ENCODE measurements at regions not wholly inside any gene's neighbourhood (a gene's known extent, or its start where the extent isn't known, plus 50 kb on each side); places are given as distances from the start of the nearest gene placed in this dataset.

DNA sequence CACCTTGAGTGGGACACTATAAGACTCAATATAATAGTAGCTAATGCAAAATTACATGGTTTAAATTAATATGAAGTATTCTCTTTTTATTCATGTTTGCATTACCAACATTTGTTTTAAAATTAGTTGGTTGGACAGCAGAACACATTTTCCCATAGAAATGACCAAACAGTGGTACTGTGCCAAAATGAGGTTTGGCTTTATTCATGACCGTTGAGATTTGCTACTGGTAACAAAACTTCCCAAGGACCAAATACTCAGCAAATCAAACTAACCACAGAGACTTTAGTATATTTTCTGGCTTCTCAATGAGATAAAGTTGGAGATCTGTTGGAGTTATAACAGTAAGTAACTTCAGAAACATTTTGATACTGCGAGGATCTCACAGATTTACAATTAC lies 637.8 kb upstream of the MEF2C start:
- DNase-seq: no peak

- no peak for DNase-seq
These were observed 630.5 kb upstream of the MEF2C start for GRCh38 chr5:89513299-89514044.

DNA sequence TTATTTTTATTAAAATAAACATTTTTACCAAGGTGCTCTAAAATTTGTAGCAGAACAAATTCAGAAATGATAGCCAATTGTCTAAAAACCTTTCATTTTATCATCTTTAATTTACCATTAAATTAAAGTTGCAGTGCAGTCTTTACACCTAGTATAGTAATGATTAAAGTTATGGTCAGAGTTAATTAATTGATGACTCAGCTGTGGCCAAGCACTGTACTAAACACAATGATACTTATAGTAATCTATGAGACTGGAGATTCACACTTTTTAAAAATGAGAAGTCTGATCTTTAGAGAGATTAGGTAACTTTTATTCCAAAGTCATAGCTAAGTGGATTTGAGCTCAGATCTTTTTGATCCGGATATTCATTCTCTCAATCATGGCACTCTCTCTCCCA lies 621.1 kb upstream of the MEF2C start:
- no peak for DNase-seq

DNA sequence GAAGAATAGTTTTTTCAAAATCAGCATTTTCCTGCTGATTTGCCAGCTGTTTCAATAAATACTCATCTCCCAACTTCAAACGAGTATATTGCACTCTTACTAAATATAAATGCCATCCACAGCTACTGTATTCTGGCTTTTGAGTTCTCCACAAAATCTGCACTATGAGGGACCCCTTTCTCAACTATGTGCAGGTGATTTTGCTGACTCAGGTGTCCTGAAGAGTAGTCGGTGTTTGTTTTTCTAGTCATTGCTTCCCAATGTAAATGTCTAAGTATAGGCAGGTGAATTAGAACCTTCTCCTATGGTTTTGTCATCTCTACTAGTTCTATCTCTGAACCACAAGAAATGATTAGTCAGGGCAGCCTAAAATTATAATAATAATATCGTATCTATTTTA lies 616.8 kb upstream of the MEF2C start:
- no peak for DNase-seq

DNA sequence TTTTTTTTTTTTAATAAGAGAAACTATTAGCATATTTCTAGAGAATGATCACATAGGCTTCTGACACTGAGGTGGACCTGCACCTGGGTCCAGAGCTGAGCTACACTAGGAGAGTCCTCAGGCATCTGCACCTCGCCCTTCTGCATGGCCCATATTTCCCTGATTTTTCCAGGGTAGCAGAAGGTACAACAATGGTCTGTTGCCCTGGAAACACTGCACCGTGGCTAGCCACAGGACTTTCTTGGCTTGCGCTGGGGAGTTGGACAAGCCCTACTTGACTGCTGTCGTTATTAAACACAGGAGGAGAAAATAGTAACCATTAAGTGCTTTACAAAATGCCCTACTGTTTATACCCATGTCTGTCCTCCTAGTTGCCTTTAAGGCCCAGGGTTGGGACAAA lies 615.7 kb upstream of the MEF2C start:
- DNase-seq: no peak

- DNase-seq: no peak
These were observed 610.4 kb upstream of the MEF2C start for GRCh38 chr5:89493414-89493813.

DNA sequence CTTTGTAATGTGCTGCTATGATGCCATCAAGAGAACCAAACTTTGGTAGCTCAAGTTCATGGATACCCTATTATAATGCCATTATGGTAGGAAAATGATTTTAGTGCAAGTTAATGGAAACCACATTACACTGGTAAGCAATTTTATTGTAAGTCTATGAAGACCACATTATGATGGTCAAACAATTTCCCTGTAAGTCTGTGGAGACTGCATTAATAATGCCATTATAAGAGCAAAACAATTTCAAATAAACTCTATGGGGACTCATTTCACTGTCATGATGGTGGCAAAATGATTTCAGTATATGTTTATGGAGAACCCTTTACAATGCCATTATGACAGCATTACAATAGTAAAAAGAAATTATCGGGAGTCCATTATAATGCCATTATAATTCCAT lies 602.0 kb upstream of the MEF2C start:
- no peak for DNase-seq

DNA sequence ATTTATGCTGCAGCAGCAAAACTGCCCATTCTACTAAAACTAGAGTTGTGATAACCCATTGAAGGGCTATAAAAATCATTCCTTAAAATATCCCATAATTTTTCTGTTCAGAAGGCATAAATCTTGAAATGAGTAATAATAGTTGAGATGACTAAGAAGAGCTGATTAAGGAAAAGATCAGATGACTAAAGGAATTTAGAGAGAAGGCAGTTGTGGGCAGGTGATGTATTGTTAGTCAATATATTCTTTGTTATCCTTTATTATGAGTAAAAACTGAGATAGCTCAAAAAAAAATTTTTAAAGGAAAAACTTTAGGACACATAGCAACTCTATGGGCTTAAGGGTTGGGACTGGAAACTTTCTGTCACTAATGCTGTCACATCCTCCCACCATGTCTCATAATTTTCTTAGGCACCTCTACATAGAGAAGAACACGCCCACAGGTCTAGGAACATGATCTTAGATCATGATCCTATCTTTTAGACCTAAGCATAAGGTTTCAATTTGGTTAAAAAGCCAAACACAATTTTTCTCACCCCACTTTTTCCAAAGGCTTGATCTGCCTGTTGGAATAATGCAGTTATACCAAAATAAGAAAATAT lies 597.5 kb upstream of the MEF2C start:
- no peak for DNase-seq

DNA sequence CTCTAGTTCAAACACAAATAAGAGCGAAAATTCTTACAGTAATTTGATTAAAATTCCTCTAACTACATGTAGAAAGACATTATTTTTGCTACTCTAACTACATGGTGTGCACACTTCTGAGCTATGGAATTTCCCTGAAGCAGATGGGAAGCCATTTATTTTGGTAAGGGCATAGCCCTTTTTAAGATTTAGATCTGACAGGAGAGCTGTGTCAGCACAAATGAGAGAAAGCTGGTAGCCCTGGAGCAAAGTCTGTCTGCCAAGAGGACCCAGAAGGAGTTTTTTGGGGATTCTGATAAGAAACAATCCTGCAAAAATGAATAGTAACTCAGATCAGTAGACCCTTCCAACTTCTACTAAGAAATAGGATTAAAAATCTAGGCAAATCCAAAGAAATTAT lies 595.9 kb upstream of the MEF2C start:
- no peak for DNase-seq

DNA sequence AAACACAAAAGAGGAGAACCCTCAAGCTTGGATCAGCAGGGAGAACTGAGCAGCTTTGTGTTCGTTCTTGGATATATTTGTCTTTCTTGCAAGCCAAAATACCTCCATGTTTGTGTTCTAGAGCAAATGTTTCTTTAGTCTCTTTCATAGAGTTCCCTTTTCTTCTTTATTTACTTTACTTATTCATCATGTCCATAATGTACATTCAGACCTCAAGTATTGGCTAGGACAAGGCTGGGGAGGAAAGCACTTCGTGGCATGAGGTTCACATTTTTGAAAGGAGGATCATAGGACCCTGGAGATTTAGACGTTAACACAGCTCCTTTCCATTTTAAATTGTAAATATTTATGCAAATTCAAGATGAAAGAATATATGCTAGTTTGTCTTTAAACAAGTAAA lies 590.2 kb upstream of the MEF2C start:
- no peak for DNase-seq

- DNase-seq: no peak
These were observed 588.6 kb upstream of the MEF2C start for GRCh38 chr5:89471541-89471940.

DNA sequence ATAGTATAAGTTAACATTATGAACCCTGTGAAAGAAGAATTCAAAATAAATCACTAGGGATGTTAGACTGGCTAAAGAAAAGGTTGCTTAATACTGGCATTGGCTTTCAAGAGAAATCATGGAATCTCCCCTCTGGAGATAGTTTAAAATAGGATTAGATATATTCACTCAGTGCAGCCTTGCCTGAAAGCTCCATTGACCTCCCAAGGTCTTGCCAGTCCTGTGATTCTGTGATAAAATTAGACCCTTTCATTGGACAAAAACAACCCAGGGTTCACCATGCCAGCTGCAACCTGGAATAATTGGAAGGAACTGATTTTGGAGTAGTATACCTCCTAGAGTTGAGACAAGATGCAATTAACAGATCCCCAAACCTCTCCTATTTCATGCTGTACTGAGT lies 588.1 kb upstream of the MEF2C start:
- DNase-seq: no peak

GRCh38 chr5:89470658-89471057 lies 587.7 kb upstream of the MEF2C start:
- DNase-seq: no peak

DNA sequence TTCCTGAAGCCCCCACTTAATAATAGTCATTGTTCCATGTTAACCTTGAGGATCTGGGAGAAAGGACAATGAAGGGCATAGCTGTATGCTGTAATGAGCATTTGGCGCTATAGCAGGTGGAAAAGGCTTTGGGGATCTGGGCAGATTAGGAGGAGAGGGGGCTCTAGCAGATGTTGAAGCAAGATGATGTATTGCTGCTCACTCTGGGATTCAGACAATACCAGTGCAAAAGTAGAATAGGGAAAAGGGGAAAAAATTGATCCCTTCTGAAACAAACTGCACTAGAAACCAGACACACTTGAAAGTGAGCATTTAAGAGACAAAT lies 575.3 kb upstream of the MEF2C start:
- no peak for DNase-seq

- no peak for DNase-seq
These were observed 574.7 kb upstream of the MEF2C start for GRCh38 chr5:89457411-89458331.

DNA sequence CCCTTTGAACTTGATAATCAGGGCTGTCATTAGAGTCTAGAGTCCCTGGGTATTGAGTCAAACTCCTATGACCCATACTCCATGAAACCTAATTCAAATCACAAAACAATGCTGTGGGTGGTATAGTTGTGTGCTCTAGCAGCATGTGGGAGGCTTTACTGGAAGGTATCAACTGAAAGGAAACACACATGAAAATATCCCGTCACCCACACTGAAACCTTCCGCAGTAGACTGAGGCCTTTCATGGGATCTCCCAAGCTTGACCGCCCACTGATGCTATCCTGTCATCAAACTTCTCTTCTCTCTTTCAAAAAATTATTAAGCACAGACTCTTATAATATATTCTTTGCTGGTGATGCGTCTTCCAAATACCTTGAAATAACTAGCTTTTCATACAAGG lies 569.1 kb upstream of the MEF2C start:
- DNase-seq: no peak

- no peak for DNase-seq
These were observed 568.3 kb upstream of the MEF2C start for GRCh38 chr5:89451263-89451662.

- DNase-seq: no peak
These were observed 567.2 kb upstream of the MEF2C start for GRCh38 chr5:89450149-89450538.

DNA sequence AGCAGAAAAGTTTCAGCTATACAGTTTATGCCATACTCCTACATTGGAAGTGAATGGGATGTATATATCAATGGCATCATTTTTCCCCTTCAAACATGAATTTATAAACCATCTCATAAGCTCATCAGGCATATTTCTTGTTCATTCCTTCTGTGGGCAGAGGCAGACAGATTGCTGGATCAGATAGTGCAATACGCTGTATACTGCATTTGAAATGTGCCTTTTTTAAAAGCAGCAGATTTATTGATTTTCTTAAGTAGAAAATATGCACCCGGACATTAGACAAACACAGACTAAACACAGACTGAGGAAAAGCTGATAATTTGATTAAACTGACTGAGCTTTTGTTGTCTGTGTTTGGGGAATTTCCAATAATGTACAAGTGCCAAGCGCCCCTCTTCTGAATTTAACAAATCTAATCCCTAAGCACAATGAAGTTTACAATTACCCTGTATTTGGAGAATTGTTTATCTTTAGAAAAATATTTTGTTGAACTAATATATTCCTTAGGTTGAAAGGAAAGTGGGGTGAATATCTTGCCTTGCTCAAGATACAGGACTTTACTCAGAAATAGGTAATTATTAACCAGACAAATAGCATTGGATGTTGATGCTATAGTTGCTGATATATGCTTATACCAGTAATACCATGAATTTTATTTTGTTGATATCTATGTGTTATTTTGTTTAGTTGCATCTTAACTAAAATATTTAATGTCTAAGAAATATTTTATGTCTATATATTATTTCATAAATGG lies 566.6 kb upstream of the MEF2C start:
- no peak for DNase-seq

- no peak for DNase-seq
These were observed 564.0 kb upstream of the MEF2C start for GRCh38 chr5:89447027-89447426.

- DNase-seq: no peak
These were observed 562.2 kb upstream of the MEF2C start for GRCh38 chr5:89445106-89445745.

DNA sequence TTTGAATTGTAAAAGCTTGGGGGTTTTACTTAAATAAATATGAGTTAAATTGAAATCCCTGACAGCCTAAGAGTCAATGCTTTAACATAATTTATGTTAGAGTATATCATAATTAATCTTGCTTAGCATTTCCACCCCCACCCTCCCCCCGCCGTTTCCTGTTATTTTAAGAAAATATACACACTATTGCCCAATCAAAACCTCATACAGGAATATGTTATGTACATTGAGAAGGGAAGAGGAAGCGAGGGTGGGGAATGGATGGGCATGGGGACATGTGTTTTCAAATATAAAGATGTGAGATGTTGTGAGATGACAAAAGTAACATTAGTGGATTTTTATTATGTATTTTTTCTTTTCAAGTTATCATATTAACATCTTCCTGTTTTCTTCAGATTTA lies 561.1 kb upstream of the MEF2C start:
- no peak for DNase-seq

DNA sequence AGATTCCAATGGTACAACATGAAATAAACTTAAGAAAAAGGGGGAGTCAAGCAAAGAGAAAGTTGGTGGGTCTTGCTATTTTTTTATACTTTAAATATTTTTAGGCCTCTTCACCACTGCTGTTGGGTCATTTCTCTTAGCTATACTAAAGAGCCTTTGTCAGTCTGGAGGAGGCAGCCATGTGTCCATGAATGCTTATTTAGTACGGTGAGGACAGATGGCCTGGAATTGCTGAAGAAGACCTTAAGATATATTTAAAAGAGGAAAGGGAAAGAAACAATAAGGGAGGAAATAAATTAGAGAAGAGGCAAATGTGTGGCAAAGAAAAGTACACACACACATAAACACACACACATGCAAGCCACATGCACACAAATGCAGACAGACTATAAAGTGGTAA lies 560.5 kb upstream of the MEF2C start:
- no peak for DNase-seq
